HS-5 (cell line): ENCODE measurements at regions not wholly inside any gene's neighbourhood (a gene's known extent, or its start where the extent isn't known, plus 50 kb on each side); places are given as distances from the start of the nearest gene placed in this dataset.

Experiments used
- DNase-seq: peaks from one replicate; pipeline ENCODE4 v3.0.0-alpha.2; 2012; ENCODE audit warnings: low read depth

GRCh38 chr12:18970603-18971002 is 158.9 kb upstream of the PLEKHA5 start:
- no peak for DNase-seq

DNA sequence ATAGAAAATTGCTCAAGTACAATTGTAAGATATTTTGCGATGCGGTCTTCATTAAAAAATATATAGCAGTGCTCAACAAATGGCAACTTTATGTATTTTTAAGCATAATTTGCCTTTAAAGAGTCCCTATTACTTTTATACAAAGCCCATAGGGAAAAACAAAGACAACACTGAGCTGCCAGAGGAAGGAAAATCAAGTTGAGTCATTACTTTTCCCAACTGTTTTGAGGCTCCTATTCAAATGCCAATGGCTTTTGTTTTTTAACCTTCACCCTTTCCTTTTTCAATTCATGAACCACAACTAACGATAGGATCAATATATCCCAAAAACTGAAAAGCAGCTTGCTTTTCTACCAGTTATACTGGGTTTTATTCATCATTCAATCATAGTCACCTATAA is 157.6 kb upstream of the PLEKHA5 start:
- no peak for DNase-seq

DNA sequence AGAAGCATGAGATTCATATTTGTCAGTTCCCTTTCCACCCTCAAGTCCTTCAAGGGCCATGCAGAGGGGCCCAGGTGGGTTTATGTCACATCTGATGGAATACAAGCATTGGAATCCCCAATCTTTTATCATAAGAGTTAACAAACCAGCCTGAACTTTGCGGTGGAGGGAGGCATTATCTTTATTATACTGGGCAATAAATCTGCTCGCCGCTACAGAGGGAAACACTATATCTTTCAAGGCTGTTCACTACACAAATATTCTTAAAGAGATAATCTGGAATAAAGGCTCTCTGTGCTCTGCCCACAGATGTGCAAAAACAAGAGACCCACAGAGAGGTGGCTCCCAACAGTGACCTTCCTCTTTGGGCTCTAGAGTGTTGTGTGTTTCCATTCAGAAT is 153.6 kb upstream of the PLEKHA5 start:
- DNase-seq, result no peak

DNA sequence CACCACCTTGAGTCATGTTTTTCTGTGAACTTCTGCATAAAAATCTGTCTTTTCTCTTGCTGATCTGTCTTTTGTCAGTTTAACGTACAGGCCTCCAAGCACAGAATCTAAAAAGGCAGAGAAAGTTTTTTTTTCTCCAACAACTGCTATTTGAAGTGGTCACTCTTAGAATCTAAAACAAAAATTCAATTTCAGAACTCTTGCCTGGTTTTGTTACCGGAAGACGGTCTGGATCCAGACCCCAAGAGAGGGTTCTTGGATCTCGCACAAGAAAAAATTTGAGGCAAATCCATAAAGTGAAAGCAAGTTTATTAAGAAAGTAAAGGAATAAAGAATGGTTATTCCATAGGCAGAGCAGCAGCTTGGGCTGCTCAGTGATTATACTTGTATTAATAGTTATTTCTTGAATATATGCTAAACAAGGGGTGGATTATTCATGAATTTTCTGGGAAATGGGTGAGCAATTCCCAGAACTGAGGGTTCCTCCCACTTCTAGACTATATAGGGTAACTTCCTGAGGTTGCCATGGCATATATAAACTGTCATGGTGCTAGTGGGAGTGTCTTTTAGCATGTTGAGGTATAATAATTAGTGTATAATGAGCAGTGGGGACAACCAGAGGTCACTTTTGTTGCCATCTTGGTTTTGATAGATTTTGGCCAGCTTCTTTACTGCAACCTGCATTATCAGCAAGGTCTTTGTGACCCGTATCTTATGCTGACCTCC is 150.0 kb upstream of the PLEKHA5 start:
- no peak for DNase-seq

- no peak for DNase-seq
Measured at GRCh38 chr12:18981732-18982131, 147.8 kb upstream of the PLEKHA5 start.

DNA sequence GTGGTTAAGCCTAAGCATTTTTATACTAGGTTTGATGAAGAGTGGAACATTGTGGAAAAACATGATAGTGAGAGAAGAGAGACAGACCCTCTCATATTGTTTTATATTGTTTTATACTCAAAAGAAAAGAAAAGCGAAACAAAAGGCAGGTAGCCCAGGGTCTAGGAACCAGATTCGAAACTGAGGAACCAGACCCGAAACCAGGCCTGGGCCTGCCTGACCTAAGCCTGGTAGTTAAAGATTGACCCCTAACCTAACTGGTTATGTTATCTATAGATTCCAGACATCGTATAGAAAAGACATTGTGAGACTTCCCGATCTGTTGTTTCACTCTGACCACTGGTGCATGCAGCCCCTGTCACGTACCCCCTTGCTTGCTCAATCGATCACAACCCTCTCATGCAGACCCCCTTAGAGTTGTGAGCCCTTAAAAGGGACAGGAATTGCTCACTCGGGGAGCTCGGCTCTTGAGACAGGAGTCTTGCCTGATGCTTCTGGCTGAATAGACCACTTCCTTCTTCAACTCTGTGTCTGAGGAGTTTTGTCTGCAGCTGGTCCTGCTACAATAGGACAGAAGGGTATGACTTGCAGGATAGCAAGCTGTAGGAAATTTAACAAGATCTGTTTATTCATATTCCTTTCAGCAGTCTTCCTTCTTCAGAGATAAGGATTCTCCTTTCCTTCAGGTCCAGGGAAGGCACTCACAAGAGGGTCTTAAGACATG is 147.1 kb upstream of the PLEKHA5 start:
- no peak for DNase-seq

- DNase-seq, result no peak
Measured at GRCh38 chr12:18983854-18984253, 145.7 kb upstream of the PLEKHA5 start.

GRCh38 chr12:18990856-18991255 is 138.7 kb upstream of the PLEKHA5 start:
- no peak for DNase-seq

DNA sequence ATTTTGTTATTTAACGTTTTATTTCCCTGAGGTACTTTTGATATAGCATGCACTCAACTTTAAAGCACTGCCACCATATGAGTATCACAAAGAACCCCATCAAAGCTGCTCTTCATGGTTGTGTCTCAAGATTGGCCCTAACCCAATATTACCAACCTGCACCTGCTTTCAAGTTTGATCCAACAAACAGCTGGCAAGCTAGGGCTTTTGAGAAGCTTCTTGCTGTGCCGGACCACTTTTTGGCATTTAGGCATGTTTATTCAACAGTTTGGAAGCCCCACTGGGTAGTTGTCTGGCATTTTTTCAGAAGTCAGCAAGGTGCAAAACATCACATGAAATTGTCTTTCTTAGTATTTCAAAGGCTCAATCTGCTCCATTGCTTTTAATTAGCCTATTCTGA is 137.2 kb upstream of the PLEKHA5 start:
- DNase-seq, result no peak

DNA sequence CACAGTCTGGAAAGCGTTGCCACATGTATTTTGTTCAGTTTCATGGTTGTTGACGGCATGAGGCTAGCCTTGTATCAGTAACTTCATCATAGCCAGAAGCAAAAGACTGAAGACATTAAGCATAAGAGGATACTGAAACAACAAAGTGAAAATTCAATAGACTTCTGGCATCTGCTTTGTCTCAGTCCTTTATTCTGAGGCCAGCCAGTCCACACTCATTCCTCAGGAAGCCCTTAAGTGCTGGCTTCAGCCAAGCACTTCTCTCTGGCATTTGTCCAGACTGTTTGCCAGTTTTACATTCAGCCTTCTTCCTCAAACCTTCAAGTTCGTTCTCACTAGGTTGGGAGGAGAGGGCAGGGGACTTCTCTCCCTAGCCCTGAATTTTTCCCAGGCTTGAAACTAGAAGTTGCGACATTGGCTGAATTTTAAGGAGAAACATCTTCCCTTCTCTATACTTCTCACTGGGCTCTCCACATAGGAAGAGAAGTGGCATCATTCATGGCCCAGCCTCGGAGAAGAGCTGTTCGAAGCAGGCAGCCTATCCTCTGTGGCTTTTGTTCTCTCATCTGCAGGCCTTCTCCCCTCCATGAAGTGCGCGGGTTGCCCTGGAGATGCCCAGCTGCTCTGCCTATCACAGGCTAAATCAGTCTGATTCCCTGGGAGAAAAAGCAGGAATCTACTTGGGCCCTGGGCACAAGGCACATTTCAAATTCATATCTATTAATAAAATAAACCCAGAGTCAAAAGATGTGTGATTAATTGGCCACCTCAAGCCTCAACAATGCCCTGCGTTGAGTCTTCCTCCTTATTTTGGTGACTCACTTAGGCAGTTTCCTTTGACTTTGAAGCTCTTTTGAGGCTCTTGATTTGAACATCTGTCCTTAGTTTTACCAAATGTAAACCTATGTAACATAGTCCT is 130.9 kb upstream of the PLEKHA5 start:
- DNase-seq, result peak; percentile 86

DNA sequence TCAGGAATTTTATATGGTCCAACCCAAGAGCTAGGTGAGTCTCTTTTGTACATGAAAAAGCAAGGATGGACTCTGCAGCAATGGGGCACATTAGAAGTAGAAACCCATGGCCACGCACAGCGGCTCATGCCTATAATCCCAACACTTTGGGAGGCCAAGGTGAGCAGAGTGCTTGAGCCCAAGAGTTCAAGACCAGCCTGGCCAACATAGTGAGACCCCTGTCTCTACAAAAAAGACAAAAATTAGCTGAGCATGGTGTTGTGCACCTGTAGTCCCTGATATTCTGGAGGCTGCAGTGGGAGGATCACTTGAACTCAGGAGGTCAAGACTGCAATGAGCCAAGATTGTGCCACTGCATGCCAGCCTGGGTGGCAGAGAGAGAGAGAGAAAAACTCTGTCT is 128.7 kb upstream of the PLEKHA5 start:
- DNase-seq, result no peak

DNA sequence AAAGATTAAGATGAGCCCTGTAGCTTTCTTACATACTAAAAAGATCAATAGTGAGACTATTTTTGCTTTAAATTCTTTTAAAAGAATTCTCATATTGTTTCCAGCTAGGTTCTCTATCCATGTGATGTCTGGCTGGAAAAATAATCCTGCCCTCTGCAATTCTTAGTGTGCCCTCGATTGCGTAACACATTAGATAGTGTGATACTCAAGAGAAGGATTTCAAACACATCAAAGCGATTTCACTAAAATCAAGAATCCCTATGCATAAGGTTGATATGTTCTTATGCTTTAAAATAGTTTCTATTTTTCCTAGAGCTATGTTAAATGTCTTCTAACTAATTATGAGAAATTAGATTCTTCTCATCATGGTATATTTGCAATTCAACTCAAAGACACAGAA is 127.3 kb upstream of the PLEKHA5 start:
- DNase-seq, result no peak

DNA sequence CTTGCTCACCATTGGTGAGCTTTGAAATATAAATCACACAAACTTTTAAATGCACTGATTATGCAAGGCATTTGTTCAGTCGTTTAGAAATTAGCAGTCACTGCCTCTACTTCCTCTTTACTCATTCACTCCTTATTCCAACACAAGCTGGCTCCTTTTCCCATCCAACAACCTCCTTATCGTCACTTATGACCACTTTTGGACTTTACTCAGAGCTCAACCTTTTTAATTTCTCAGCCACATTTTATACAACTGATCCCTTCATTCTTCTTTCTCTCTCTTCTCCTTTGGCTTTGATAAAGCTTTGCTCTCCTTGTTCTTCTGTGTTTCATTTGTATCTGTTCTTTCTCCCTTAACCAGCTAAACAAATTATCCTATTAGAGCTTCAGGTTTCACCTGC is 126.4 kb upstream of the PLEKHA5 start:
- DNase-seq, result no peak

GRCh38 chr12:19003987-19004619 is 125.4 kb upstream of the PLEKHA5 start:
- no peak for DNase-seq

GRCh38 chr12:19005257-19005801 is 124.2 kb upstream of the PLEKHA5 start:
- no peak for DNase-seq

- no peak for DNase-seq
Measured at GRCh38 chr12:19006626-19007137, 122.9 kb upstream of the PLEKHA5 start.

DNA sequence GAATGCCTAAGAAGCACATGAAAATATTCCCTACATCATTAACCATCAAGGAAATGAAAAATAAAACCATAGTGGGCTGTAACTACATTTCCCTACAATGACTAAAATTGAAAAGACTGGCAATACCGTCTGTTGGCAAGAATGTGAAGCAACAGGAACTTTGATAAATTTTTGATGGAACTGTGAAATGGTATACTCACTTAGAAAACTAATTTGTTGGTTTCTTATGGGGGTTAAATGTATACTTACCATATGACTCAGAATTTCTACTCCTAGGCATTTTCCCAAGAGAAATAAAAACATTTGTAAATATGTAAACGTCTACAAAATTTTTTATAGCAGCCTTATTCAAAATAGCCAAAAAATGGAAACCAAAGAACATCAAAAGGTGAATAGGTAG is 121.4 kb upstream of the PLEKHA5 start:
- no peak for DNase-seq

- no peak for DNase-seq
Measured at GRCh38 chr12:19010087-19010486, 119.4 kb upstream of the PLEKHA5 start.

GRCh38 chr12:19010726-19011125 is 118.8 kb upstream of the PLEKHA5 start:
- DNase-seq, result no peak

- no peak for DNase-seq
Measured at GRCh38 chr12:19012965-19013364, 116.6 kb upstream of the PLEKHA5 start.

DNA sequence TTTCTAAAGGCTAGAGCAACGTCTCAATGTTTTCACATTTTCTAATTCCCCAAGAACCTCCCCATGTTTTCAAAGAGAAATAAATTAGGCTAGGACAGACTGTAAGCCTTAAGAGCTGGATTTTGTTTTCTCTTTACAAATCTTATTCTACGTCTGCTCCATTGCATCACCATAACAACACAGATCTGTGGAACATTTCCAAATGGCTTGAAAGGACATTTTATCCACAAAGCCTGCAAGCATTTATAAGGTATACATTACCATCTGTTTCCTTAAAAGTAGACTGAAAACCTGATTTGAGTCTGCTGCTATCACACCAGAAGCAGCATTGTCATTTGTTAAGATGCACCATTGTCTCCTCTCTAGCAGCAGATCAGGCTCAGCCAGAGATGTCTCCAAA is 115.3 kb upstream of the PLEKHA5 start:
- no peak for DNase-seq

DNA sequence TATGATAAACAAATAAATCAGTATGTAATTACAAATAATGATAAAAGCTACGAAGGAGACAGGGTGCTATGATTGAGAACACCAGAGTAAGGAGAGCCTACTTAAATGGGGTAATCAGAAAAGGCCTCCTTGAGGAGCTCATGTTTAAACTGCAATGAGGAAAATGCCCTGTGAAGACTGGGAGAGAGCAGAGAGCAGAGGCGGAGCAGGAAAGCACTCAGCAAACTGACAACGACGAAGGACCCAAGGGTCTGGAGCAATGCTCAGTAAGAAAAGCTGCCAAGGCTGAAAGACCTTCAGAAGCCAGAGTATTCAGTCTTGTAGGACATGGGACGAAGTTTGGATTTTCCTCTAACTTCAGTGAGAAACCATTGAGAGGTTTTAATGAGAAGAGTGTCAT is 114.2 kb upstream of the PLEKHA5 start:
- DNase-seq, result no peak
